T-helper 1 cell treated with Interleukin-12 subunit alpha and Interleukin-12 subunit beta and Interleukin-4 antibody, amounts not matched to agents 30 ng/mL and 1 ng/mL, for 36 hours (primary cell): ENCODE measurements at regions not wholly inside any gene's neighbourhood (a gene's known extent, or its start where the extent isn't known, plus 50 kb on each side); places are given as distances from the start of the nearest gene placed in this dataset.

Experiments used
- intact Hi-C: fragments of 100-400 bp; cut with micrococcal nuclease; formaldehyde crosslinking; loops from one replicate; pipeline ENCODE4 v1.15.1; 2024

- intact Hi-C loops = loop anchor here (2.0 to 5.0 kb wide), 2 partner anchors 332 to 1595 kb away; no protein-coding TSS in a partner anchor
Observed at GRCh38 chr10:131786756-131787605, 113.8 kb upstream of the PPP2R2D start.

DNA sequence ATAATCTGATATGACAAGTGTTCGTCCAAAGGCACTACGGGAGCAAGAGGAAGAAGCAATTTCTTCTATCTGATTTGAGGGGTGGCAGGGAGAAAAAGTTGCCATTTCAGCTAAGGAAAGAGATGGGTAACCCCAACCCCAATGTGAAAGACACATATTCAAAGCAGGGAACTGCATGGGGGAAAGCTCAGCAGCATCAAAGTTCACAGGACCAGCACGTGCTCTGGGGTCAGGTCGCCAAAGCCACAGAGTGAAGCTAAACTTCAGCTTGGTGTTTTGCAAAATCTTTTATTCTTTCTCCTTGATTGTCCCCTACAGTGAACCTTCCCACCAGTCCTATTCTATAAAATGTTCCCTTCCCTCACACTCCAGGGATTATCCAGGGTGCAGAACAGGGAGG lies 112.8 kb upstream of the PPP2R2D start:
- intact Hi-C loops = loop anchor here (2.0 to 5.0 kb wide), 2 partner anchors 333 to 1596 kb away; no protein-coding TSS in a partner anchor

DNA sequence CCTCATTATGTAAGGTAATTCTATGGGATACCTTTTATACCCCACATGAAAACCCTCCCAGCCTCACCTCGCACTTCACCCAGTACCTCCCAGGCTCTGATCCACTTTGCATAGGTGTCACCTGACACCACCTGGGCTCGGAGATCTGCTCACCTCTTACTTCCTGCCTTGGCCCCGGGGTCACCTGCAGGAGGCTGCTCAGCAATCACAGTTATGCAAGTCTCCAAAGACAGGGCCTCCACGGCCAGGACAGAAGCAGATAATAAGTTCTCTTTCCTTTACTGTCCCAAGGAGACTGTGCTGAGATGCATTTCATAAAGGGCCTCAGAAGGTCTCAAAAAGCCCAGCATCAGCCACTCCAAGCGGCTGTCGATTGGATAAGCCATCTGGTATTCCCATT lies 112.4 kb upstream of the PPP2R2D start:
- intact Hi-C loops = loop anchor here (5.0 kb wide), 1 partner anchor 1596 kb away; no protein-coding TSS in a partner anchor

DNA sequence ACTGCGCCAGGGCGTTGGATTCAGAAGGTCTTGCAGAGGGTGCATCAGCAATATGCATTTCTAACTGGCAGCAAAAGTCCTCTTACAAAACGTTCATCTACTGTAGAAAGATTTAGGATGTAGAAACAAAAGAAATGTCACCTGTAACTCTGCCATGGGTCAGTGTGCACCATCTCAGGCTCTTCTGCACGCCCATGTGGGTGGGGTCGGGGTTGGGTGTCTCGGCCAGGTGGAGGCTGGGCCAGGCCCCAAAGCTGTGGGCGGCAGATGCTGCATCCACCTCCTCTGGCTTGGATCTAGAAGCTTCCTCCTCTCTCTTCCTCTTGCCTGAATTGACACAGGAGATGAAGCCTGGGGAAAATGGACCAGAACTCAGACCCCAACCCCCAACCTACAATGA lies 111.3 kb upstream of the PPP2R2D start:
- intact Hi-C loops = loop anchor here (5.0 kb wide), 1 partner anchor 1597 kb away; no protein-coding TSS in a partner anchor

DNA sequence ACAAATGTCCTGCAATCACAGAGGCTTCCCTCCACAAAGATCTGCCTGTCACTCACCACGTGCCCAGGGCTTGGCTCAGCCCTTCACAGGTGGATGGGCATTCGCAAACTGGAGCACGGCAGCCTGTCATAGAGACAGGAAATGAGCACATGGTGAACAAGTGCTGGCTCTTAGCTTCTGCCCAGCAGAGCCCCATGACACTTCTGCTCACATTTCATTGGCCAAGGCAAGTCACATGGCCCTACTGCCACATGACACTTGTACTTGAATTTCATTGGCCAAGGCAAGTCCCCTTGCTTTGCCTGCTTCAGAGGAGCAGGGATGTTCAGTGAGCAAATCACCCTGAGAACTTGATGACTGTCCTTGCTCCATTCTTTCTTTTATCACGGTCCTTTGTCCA lies 110.8 kb upstream of the PPP2R2D start:
- intact Hi-C loops = no loop called here

GRCh38 chr10:131792011-131792651 lies 108.7 kb upstream of the PPP2R2D start:
- intact Hi-C loops = no loop called here

- intact Hi-C loops = no loop called here
Observed at GRCh38 chr10:131792809-131793208, 108.0 kb upstream of the PPP2R2D start.

DNA sequence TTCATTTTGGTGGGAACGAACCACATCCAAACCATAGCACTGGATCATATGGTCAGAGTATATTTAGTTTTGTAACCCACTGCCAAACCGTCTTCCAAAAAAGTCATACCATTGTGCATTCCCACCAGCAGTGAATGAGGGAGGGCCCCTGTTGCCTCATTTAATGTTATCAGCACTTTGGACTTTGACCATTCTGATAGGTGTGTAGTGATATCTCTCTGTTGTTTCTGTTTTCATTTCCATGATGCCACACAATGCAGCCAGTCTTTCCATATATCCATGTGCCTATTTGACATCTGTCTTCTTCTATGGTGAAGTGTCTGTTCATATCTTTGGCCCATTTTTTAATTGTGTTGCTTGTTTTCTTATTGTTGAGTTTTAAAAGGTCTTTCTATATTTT lies 105.0 kb upstream of the PPP2R2D start:
- intact Hi-C loops = no loop called here

GRCh38 chr10:131797626-131798025 lies 103.2 kb upstream of the PPP2R2D start:
- intact Hi-C loops = no loop called here

GRCh38 chr10:131799429-131799828 lies 101.4 kb upstream of the PPP2R2D start:
- intact Hi-C loops = no loop called here

DNA sequence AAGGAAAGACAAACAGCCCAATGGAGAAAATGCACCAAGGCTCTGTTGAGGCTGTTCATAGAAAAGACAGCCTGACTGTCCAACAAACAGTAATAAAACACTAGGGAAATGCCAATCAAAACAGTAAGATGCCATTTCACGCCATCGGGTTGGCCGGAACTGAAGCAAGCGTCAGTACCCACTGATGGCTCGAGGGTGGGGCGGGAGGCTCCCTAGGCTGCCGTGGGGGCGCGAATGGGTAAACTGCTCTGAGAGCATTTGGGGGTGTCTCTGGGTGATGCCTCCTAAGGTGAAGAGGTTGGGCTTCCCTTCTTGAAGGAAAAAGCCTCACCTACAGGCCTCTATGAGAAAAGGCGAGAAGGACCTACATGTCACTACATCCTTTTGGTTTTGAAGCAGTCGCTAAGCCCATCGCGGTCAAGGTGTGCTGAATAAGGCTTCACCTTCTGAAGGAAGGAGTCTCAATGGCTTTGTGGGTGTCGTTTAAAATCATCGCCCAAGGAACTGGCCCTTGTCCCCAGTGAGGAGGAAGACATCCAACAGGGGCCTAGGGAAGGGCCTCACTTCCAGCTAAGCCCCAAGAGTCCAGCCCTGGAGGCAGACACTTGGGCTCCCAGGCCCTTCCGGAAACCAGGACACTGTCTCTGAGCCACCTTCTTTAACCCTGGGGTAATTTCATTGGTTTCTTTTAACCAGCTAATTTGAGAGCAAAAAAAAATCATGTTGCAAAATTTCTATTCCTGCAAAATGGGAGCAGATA lies 98.5 kb upstream of the PPP2R2D start:
- intact Hi-C loops = no loop called here

- intact Hi-C loops = no loop called here
Observed at GRCh38 chr10:131802996-131803395, 97.8 kb upstream of the PPP2R2D start.

DNA sequence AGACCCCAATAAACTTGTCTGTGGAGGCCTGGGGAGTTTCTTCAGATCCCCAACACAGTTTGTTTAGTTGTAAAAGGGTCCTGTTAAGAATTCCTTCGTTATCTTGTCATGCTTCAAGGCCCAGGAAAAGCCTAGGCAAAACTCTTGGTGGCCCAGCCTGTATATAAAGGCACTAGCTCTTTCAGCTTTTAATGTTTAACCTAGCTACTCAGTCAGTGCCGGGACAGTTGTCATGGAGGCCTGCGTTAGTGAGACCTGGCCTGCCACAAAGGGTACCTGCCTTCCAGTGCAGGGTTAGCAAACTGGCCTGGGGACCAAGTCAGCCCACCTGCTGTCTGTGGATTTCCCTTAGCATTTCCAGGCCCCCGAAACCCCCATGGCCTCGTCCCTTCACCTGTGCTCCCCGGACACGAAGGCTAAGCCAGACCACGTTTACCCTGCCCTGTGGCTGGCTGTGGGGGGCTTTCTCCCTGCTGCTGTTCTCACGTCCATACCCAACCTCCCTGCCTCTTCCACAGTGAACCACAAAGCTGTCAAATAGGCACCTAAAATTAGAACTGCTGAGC lies 96.9 kb upstream of the PPP2R2D start:
- intact Hi-C loops = no loop called here

DNA sequence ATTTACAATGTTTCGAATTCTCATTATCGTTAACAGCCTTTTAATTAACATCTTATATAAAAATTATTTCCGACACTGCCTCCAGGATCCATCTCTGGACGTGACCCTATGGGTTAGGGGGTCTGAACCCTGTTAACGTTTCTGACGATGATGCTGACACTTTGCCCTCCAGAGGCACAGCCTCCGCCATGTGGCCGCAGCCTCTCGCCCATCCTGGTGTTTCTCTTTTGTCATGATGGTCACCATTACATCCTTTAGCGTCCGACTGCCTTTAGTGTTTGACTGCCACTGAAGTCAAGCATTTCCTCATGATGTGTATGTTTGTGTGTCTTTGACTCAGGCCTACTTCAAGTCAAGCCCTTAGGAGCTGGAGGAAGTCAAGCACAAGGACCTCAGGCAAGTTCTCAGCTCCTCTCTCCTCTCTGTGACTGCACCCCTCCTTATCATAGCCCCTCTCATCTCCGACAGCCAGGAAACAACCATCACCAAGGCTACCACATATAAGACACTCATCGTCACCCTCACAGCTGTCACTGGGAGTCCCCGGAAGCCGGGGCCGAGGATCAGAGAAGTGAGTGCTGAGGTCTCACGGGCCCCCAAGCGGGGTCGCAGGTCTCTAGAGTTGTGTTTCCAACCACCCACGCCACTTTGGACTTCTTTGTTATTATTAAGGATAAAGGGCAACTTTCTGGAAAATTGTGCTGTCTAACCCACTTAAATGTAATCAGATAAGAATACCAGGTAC lies 96.1 kb upstream of the PPP2R2D start:
- intact Hi-C loops = no loop called here

GRCh38 chr10:131805696-131806095 lies 95.1 kb upstream of the PPP2R2D start:
- intact Hi-C loops = no loop called here

- intact Hi-C loops = no loop called here
Observed at GRCh38 chr10:131806146-131806545, 94.7 kb upstream of the PPP2R2D start.

- intact Hi-C loops = no loop called here
Observed at GRCh38 chr10:131806646-131807317, 94.0 kb upstream of the PPP2R2D start.

GRCh38 chr10:131808370-131808930 lies 92.4 kb upstream of the PPP2R2D start:
- intact Hi-C loops = no loop called here

GRCh38 chr10:131810036-131810804 lies 90.6 kb upstream of the PPP2R2D start:
- intact Hi-C loops = no loop called here
